ENCODE measurements at regions not wholly inside any gene's neighbourhood (a gene's known extent, or its start where the extent isn't known, plus 50 kb on each side); places are given as distances from the start of the nearest gene placed in this dataset.

- no peaks in the 10 kb centered on the region for H3K27me3 ChIP-seq (ENCODE audit: control insufficient read depth, insufficient read depth, low read length)
- no peaks in the 10 kb centered on the region for H3K36me3 ChIP-seq (ENCODE audit: control insufficient read depth, insufficient read depth, low read length)
- H2AFZ ChIP-seq (ENCODE audit: low read length): no peak overlapping the region
- H3K27ac ChIP-seq (ENCODE audit: insufficient read depth, low read length): no peak overlapping the region
- H3K79me2 ChIP-seq (ENCODE audit: control insufficient read depth, insufficient read depth, low read length): no peaks in the 10 kb centered on the region
- H4K20me1 ChIP-seq (ENCODE audit: control insufficient read depth, extremely low read depth, insufficient read depth, low read length): no peaks in the 10 kb centered on the region
- H3K4me3 ChIP-seq (replicated peaks in 1 of 4; ENCODE audit: control extremely low read depth in 1 of 4, insufficient read depth in 1 of 4, low read depth in 3 of 4, low read length in 4 of 4): no peak overlapping the region
- H3K4me2 ChIP-seq (ENCODE audit: extremely low read depth, insufficient read depth, low read length): no peak overlapping the region
- no peak overlapping the region for H3K9ac ChIP-seq (ENCODE audit: insufficient read depth, low read length)
- no peaks in the 10 kb centered on the region for H3K9me3 ChIP-seq (ENCODE audit: control insufficient read depth, insufficient read depth, low read depth, low read length)
- DNase-seq (ENCODE audit: low read depth in 2 of 2): peak in 1 of 2 donors; percentile 48
- TF ChIP-seq CTCF (conservative IDR thresholded peaks at IDR 0.05 in 1 of 2, IDR thresholded peaks at IDR 0.05 in 1 of 2; ENCODE audit: low read depth in 1 of 2, low read length in 2 of 2): no peak
- no peak for TF ChIP-seq EZH2 (IDR thresholded peaks at IDR 0.05; ENCODE audit: low read length, missing control alignments)
- H3K4me1 ChIP-seq (ENCODE audit: control insufficient read depth, extremely low read depth, insufficient read depth, low read length): no peaks in the 10 kb centered on the region
Observed at GRCh38 chr5:88108490-88109279, 160.0 kb downstream of the TMEM161B start.

GRCh38 chr5:88094906-88095496 is 173.6 kb downstream of the TMEM161B start:
- DNase-seq (ENCODE audit: low read depth in 2 of 2): no peak
- Histone ChIP-seq H3K36me3 (ENCODE audit: control insufficient read depth, insufficient read depth, low read length) (no peaks in the 10 kb centered on the region), H4K20me1 (ENCODE audit: control insufficient read depth, extremely low read depth, insufficient read depth, low read length) (no peaks in the 10 kb centered on the region), H3K79me2 (ENCODE audit: control insufficient read depth, insufficient read depth, low read length) (no peaks in the 10 kb centered on the region), H3K27ac (ENCODE audit: insufficient read depth, low read length) (no peak overlapping the region), H3K4me3 (replicated peaks in 1 of 4; ENCODE audit: control extremely low read depth in 1 of 4, insufficient read depth in 1 of 4, low read depth in 3 of 4, low read length in 4 of 4) (no peak overlapping the region), H3K4me2 (ENCODE audit: extremely low read depth, insufficient read depth, low read length) (no peak overlapping the region), H3K4me1 (ENCODE audit: control insufficient read depth, extremely low read depth, insufficient read depth, low read length) (no peaks in the 10 kb centered on the region), H2AFZ (ENCODE audit: low read length) (no peak overlapping the region), H3K27me3 (ENCODE audit: control insufficient read depth, insufficient read depth, low read length) (no peaks in the 10 kb centered on the region), H3K9ac (ENCODE audit: insufficient read depth, low read length) (no peak overlapping the region), H3K9me3 (ENCODE audit: control insufficient read depth, insufficient read depth, low read depth, low read length) (no peaks in the 10 kb centered on the region)
- TF ChIP-seq CTCF (conservative IDR thresholded peaks at IDR 0.05 in 1 of 2, IDR thresholded peaks at IDR 0.05 in 1 of 2; ENCODE audit: low read depth in 1 of 2, low read length in 2 of 2) (no peak), EZH2 (IDR thresholded peaks at IDR 0.05; ENCODE audit: low read length, missing control alignments) (no peak)

GRCh38 chr5:88094403-88094802 is 174.2 kb downstream of the TMEM161B start:
- Histone ChIP-seq H3K9me3 (ENCODE audit: control insufficient read depth, insufficient read depth, low read depth, low read length) (no peaks in the 10 kb centered on the region), H3K4me1 (ENCODE audit: control insufficient read depth, extremely low read depth, insufficient read depth, low read length) (no peaks in the 10 kb centered on the region), H3K36me3 (ENCODE audit: control insufficient read depth, insufficient read depth, low read length) (no peaks in the 10 kb centered on the region), H3K79me2 (ENCODE audit: control insufficient read depth, insufficient read depth, low read length) (no peaks in the 10 kb centered on the region), H3K9ac (ENCODE audit: insufficient read depth, low read length) (no peak overlapping the region), H3K4me3 (replicated peaks in 1 of 4; ENCODE audit: control extremely low read depth in 1 of 4, insufficient read depth in 1 of 4, low read depth in 3 of 4, low read length in 4 of 4) (no peak overlapping the region), H3K27ac (ENCODE audit: insufficient read depth, low read length) (no peak overlapping the region), H4K20me1 (ENCODE audit: control insufficient read depth, extremely low read depth, insufficient read depth, low read length) (no peaks in the 10 kb centered on the region), H3K27me3 (ENCODE audit: control insufficient read depth, insufficient read depth, low read length) (no peaks in the 10 kb centered on the region), H3K4me2 (ENCODE audit: extremely low read depth, insufficient read depth, low read length) (no peak overlapping the region), H2AFZ (ENCODE audit: low read length) (no peak overlapping the region)
- no peak for TF ChIP-seq CTCF (conservative IDR thresholded peaks at IDR 0.05 in 1 of 2, IDR thresholded peaks at IDR 0.05 in 1 of 2; ENCODE audit: low read depth in 1 of 2, low read length in 2 of 2)
- TF ChIP-seq EZH2 (IDR thresholded peaks at IDR 0.05; ENCODE audit: low read length, missing control alignments): no peak
- no peak for DNase-seq (ENCODE audit: low read depth in 2 of 2)
